CD1c-positive myeloid dendritic cell (primary cell): ENCODE measurements at regions not wholly inside any gene's neighbourhood (a gene's known extent, or its start where the extent isn't known, plus 50 kb on each side); places are given as distances from the start of the nearest gene placed in this dataset.
"Not testable (repeated sequence)": the region's sequence is repeated elsewhere in the genome, so short reads cannot be mapped to it uniquely, and the experiment has no call there.

Experiments used
- DNase-seq: peaks from one replicate; pipeline ENCODE4 v3.0.0-alpha.2; 2016; ENCODE audit errors: extremely low spot score

- no peak for DNase-seq
Observed at GRCh38 chr7:81887098-81888090, 117.5 kb upstream of the HGF start.

GRCh38 chr7:81886211-81886764 lies 116.4 kb upstream of the HGF start:
- DNase-seq = no peak

- no peak for DNase-seq
Observed at GRCh38 chr7:81884817-81885216, 115.0 kb upstream of the HGF start.

DNA sequence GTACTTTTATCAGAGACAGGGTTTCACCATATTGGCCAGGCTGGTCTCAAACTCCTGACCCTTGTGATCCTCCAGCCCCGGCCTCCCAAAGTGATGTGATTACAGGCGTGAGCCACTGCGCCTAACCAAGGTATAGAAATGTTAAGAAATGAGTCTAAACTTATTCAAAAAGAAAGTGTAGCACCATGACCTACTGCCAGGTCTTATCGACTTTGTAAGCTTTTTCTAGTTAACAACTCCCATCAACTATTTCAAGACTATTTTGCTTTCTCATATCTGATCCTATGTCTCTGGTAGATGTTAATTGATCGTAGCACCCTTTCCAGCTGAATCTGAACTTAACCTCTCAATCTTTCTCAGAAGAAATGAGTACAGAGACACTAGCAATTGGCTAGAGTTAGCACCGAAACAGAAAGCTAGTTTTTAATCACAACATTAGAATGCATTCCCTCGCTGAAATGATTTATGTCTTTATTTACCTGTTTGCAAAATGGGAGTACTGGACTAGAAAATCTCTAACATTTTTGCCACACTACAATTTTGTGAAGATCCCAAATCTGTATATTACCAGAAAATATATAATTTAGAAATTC lies 114.0 kb upstream of the HGF start:
- DNase-seq = no peak

DNA sequence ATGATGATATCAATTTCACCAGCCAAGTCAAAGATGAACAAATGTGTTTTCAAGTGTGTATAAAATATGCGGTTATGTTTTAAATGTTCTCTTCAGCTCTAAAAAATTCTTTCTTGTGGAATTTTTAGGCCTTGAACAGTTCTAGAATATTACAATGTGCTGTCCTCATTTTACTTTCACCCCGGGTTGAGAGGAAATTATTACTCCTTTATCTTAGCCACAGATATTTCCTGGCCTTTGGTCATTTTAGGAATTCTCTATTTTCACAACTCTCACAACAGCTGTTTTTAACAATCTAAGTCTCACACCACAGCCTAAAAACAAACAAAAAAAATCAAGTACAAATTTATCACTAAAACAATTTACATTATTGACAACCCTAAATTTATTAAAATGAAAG lies 112.2 kb upstream of the HGF start:
- no peak for DNase-seq

GRCh38 chr7:81877890-81878289 lies 108.0 kb upstream of the HGF start:
- no peak for DNase-seq

- no peak for DNase-seq
Observed at GRCh38 chr7:81873559-81873958, 103.7 kb upstream of the HGF start.

DNA sequence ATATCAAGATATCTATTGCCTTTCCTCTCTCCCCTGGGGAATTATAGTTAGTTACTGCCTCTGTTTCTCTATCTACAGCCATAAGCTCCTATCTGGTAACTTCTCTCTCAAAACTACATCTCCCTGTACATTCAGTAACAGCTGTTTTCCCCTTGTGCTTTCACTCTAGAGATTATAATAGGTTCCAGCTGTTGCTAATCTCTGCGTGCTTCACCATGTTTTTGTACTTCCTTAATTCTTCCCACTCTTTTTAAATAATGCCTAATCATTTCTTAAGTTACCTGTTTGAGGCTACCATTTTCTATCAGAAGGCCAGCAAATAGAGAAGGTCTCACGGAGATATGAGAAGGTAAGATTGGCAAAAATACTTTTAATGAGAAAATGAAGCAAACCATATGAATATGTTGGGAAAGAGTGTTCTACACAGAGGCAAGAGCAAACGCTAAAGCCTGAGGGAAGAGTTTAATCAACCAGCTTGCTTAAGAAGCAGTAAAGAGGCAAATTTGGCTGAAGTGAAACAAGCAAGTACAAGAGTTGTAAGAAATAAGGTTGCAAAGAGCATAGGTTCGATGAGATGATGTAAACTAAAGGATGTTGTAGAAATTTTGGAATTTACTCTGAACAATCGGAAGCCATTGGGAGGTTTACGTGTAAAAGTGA lies 101.9 kb upstream of the HGF start:
- no peak for DNase-seq

DNA sequence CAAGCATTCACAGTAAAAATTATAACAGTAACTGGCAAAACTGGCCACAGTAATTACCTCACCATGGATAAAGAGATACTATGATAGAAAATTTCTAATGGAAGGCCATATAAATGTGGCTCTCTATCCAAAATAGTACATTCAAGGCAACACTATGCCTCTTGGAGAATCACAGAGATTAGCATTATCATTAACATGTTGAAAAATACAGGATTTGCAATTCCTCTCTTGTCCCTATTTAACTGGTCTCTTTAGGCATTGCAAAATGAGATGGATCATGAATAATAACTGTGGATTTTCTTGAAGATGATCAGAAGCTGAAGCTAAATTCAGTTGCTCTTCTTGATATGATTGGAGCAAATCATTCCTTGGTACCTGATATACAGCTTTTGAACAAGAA lies 100.8 kb upstream of the HGF start:
- DNase-seq = no peak

DNA sequence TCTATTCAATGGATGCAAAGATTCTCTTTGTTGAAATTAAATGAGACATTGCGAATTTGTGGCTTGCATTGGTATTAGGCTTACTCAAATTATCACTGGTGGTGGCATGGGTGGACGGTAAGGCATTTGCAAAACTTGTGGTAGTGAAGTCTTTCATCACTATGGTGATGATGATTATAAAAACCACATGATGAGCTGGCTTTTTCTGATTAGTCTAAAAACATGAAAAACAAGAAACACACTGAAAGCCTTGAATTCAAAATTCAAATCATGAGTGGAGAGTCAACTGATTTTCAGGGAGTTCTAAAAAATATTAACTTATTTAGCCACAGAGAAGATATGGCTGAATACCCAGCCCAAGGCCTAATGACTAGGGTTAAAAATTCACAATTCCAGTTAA lies 99.8 kb upstream of the HGF start:
- DNase-seq = no peak

- DNase-seq = no peak
Observed at GRCh38 chr7:81865754-81866153, 95.9 kb upstream of the HGF start.

- DNase-seq = no peak
Observed at GRCh38 chr7:81859433-81859832, 89.6 kb upstream of the HGF start.

- DNase-seq = not testable (repeated sequence)
Observed at GRCh38 chr7:81858820-81859219, 89.0 kb upstream of the HGF start.

- no peak for DNase-seq
Observed at GRCh38 chr7:81857385-81857784, 87.5 kb upstream of the HGF start.

DNA sequence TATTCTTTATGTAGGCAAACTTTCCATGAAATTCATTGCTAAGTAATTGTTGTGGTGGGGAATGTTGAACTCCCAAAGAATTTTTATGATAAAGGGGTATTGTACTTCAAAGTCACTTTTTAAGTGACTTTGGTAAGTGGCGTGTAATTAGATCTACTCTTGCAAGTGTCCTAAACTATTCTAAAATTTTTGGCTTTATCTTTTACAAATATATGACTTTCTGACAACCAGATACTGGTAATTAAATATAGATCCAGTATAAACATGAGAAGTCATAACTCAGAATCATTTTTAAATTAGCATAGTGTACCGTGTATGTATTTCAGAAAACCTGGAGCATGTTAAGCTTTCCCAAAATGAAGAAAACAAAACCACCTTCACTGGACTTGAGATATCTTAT lies 84.7 kb upstream of the HGF start:
- no peak for DNase-seq

DNA sequence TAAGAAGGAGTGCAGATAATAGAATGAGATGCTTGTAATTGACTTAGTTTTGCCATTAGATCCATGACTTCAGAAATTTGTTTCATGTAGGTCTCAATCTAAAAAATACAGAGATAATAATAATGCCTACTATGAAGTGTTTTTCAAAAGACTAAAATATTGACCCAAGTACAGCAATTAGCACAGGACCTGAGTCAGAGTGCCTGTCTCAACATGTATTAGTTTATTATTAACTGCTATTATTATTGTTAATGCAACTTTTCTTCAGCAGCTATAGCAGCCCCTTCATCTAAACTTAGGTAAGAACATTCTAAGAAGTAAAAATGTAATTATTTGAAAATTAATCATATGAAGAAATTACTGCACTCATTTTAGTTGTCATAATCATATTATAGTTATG lies 82.9 kb upstream of the HGF start:
- no peak for DNase-seq

DNA sequence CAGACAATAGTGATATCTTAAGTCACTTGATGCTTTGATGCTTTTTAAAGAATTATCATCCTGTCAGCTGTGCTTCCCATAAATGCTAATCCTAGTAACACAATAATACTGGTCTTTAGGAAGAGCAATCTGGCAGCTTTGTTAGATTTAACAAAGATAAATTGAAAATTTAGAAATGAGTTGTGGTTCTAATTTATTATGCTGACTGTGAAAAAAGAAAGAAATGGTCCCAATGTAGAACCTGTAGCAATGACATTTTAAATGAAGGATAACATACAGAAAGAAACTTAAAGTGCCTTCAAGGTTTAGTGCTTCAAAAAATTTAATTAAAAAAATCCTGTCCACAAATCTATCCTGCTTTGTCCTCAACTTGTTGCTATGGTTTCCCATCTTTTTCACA lies 81.6 kb upstream of the HGF start:
- DNase-seq = no peak

- peak; percentile 89 for DNase-seq
Observed at GRCh38 chr7:81846398-81846797, 76.6 kb upstream of the HGF start.

- peak; percentile 63 for DNase-seq
Observed at GRCh38 chr7:81845744-81846241, 75.9 kb upstream of the HGF start.

GRCh38 chr7:81843657-81844056 lies 73.8 kb upstream of the HGF start:
- DNase-seq = not testable (repeated sequence)

DNA sequence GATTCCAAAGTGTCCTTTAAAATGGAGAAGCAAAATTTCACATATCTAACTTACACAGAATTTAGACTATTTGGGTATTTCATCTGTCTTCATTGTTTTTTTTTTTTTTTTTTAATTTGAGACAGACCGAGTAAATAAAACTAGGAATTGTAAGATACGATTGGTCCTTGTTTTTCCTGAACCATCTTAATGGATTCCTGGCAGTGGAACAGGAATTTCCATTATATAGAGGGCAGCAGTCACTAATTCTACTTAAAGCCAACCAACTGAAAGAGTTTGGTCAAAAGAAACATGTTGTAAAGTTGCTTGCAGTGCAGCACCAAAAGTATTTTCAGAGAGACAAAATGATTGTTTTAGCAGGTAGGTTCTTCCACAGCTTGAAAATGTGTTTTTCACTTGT lies 72.5 kb upstream of the HGF start:
- DNase-seq = no peak

DNA sequence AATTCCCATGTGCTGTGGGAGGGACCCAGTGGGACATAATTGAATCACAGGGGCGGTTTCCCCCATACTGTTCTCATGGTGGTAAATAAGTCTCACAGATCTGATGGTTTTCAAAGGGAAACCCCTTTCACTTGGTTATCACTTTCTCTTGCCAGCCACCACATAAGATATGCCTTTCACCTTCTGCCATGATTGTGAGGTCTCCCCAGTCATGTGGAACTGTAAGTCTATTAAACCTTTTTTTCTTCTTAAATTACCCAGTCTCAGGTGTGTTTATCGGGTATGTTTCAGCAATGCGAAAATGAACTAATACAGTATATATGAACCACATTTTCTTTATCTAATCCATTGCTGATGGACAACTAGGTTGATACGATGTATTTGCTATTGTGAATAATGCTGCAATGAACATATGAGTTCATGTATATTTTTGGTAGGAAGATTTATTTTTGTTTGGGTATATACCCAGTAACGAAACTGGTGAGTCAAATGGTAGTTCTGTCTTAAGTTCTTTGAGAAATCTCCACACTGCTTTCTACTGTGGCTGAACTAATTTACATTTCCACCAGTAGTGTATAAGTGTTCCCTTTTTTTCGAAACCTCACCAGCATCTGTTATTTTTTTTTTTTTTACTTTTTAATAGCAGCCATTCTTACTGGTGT lies 70.0 kb upstream of the HGF start:
- DNase-seq = peak; percentile 37
